Activated CD8-positive, alpha-beta memory T cell treated with anti-CD3 and anti-CD28 coated beads for 1 hour (primary cell): ENCODE measurements at regions not wholly inside any gene's neighbourhood (a gene's known extent, or its start where the extent isn't known, plus 50 kb on each side); places are given as distances from the start of the nearest gene placed in this dataset.

Experiments used
- DNase-seq, 2 donors: peaks; one replicate each; pipeline ENCODE4 v3.0.0-alpha.2; 2020; ENCODE audit warnings: low read depth in 1 of 2; ENCODE audit errors: extremely low read depth in 1 of 2

GRCh38 chr12:13843841-13844240, 137.6 kb downstream of the GRIN2B start:
- no peak for DNase-seq

- DNase-seq: no peak
These were observed 140.0 kb downstream of the GRIN2B start for GRCh38 chr12:13841358-13841757.

GRCh38 chr12:13839365-13840336, 141.8 kb downstream of the GRIN2B start:
- no peak for DNase-seq

GRCh38 chr12:13836099-13836498, 145.3 kb downstream of the GRIN2B start:
- no peak for DNase-seq

GRCh38 chr12:13835652-13836051, 145.8 kb downstream of the GRIN2B start:
- no peak for DNase-seq

GRCh38 chr12:13834241-13834640, 147.2 kb downstream of the GRIN2B start:
- no peak for DNase-seq

GRCh38 chr12:13817131-13817530, 164.3 kb downstream of the GRIN2B start:
- DNase-seq: no peak

GRCh38 chr12:13816394-13816793, 165.0 kb downstream of the GRIN2B start:
- DNase-seq: no peak

GRCh38 chr12:13812168-13812567, 169.2 kb downstream of the GRIN2B start:
- no peak for DNase-seq

- DNase-seq: no peak
These were observed 170.3 kb downstream of the GRIN2B start for GRCh38 chr12:13811061-13811460.

GRCh38 chr12:13805041-13805440, 176.4 kb downstream of the GRIN2B start:
- DNase-seq: no peak

GRCh38 chr12:13801543-13801942, 179.9 kb downstream of the GRIN2B start:
- DNase-seq: no peak

GRCh38 chr12:13799574-13799973, 181.8 kb downstream of the GRIN2B start:
- DNase-seq: no peak

- DNase-seq: no peak
These were observed 183.2 kb downstream of the GRIN2B start for GRCh38 chr12:13798162-13798561.

GRCh38 chr12:13794706-13795105, 186.7 kb downstream of the GRIN2B start:
- DNase-seq: no peak

GRCh38 chr12:13790317-13790716, 191.1 kb downstream of the GRIN2B start:
- DNase-seq: no peak

- DNase-seq: no peak
These were observed 192.8 kb downstream of the GRIN2B start for GRCh38 chr12:13788626-13789025.

- DNase-seq: no peak
These were observed 194.8 kb downstream of the GRIN2B start for GRCh38 chr12:13786646-13787045.

GRCh38 chr12:13784504-13784903, 196.9 kb downstream of the GRIN2B start:
- no peak for DNase-seq

- DNase-seq: no peak
These were observed 200.9 kb downstream of the GRIN2B start for GRCh38 chr12:13780453-13780852.

GRCh38 chr12:13777374-13777773, 204.0 kb downstream of the GRIN2B start:
- DNase-seq: no peak

GRCh38 chr12:13772264-13772663, 209.1 kb downstream of the GRIN2B start:
- no peak for DNase-seq

- DNase-seq: no peak
These were observed 210.8 kb downstream of the GRIN2B start for GRCh38 chr12:13770576-13770975.
